ENCODE measurements at regions not wholly inside any gene's neighbourhood (a gene's known extent, or its start where the extent isn't known, plus 50 kb on each side); places are given as distances from the start of the nearest gene placed in this dataset.
"Not testable (repeated sequence)": the region's sequence is repeated elsewhere in the genome, so short reads cannot be mapped to it uniquely, and the experiment has no call there.

DNA sequence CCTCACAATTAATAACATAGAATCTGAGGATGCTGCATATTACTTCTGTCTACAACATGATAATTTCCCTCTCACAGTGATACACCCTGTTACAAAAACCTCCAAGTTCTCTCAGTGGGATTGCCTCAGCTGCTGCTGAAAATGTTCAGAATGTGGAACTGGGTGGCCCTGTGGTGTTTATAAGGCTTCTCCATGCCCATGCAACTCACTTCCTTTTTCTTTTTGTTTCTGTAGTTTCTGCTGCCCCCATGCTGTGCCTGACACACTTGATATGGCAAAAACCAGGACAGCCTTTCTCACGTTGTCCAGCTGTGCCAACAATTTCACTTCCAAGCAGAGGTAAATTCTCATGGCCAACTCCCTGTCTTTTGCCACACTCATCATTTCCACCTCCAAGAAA, 206.2 kb downstream of the RPIA start:
- no peak for ATAC-seq (replicated peaks)
- Mint-ChIP-seq H3K4me3 (no peak overlapping the region), H3K36me3 (ENCODE audit: low read depth) (no peaks in the 10 kb centered on the region), H3K4me1 (no peaks in the 10 kb centered on the region), H3K9me3 (no peaks in the 10 kb centered on the region), H3K27ac (no peak overlapping the region), H3K27me3 (peaks cover 19% of the 10 kb centered on the region)

DNA sequence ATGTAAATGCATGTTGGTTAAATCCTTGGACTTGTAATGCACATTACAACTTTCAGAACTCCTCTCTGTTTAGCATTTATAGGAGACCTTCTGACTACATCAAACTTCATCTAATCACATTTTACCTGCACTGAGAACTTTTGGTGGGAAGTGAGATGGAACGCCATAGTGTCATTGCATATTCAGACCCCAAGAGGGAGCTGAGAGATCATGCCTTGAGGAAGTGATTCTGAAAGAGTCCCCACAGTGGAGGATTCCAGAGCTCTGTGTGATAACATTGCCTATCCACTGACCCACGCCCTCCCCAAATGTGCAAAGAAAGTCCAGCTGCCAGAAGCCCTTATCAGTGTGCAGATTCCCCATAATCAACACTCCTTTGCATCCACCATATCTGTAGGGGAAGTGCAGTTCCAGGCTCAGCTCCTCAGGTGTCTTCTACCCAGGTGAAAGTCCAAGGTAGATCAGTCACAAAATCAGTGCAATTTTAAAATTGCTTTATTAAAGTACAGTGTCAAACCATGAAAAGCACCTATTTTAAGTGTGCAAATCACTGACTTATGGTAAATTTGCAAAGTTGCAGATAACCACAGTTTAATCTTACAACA, 212.4 kb downstream of the RPIA start:
- Mint-ChIP-seq H3K4me3 (no peak overlapping the region), H3K9me3 (no peaks in the 10 kb centered on the region), H3K27ac (no peak overlapping the region), H3K36me3 (ENCODE audit: low read depth) (no peaks in the 10 kb centered on the region), H3K27me3 (peaks cover 18% of the 10 kb centered on the region), H3K4me1 (no peaks in the 10 kb centered on the region)
- ATAC-seq (replicated peaks): no peak

GRCh38 chr2:88913280-88913679, 221.8 kb downstream of the RPIA start:
- no peaks in the 10 kb centered on the region for H3K36me3 Mint-ChIP-seq (ENCODE audit: low read depth)
- H3K9me3 Mint-ChIP-seq: no peaks in the 10 kb centered on the region
- H3K27ac Mint-ChIP-seq: no peak overlapping the region
- ATAC-seq (replicated peaks): no peak
- no peak overlapping the region for H3K4me3 Mint-ChIP-seq
- no peaks in the 10 kb centered on the region for H3K4me1 Mint-ChIP-seq
- peaks cover 33% of the 10 kb centered on the region for H3K27me3 Mint-ChIP-seq

GRCh38 chr2:88919087-88919738, 227.7 kb downstream of the RPIA start:
- no peak for ATAC-seq (replicated peaks)
- H3K27me3 Mint-ChIP-seq: peaks cover 32% of the 10 kb centered on the region
- H3K4me3 Mint-ChIP-seq: no peak overlapping the region
- no peaks in the 10 kb centered on the region for H3K9me3 Mint-ChIP-seq
- no peaks in the 10 kb centered on the region for H3K4me1 Mint-ChIP-seq
- no peaks in the 10 kb centered on the region for H3K36me3 Mint-ChIP-seq (ENCODE audit: low read depth)
- no peak overlapping the region for H3K27ac Mint-ChIP-seq

DNA sequence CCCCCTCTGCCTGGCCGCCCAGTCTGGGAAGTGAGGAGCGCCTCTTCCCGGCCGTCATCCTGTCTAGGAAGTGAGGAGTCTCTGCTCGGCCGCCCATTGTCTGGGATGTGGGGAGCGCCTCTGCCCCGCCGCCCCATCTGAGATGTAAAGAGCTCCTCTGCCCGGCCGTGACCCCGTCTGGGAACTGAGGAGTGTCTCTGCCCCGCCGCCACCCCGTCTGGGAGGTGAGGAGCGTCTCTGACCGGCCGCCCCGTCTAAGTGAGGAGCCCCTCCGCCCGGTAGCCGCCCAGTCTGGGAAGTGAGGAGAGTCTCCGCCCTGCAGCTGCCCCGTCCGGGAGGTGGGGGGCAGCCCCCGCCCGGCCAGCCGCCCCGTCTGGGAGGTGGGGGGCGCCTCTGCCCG, 228.9 kb downstream of the RPIA start:
- not testable (repeated sequence) for H3K27ac Mint-ChIP-seq; H3K4me1 Mint-ChIP-seq; H3K9me3 Mint-ChIP-seq; ATAC-seq (replicated peaks); H3K4me3 Mint-ChIP-seq; H3K36me3 Mint-ChIP-seq (ENCODE audit: low read depth)
- H3K27me3 Mint-ChIP-seq: peaks cover 31% of the 10 kb centered on the region

GRCh38 chr2:88924533-88924932, 233.1 kb downstream of the RPIA start:
- ATAC-seq (replicated peaks): no peak

DNA sequence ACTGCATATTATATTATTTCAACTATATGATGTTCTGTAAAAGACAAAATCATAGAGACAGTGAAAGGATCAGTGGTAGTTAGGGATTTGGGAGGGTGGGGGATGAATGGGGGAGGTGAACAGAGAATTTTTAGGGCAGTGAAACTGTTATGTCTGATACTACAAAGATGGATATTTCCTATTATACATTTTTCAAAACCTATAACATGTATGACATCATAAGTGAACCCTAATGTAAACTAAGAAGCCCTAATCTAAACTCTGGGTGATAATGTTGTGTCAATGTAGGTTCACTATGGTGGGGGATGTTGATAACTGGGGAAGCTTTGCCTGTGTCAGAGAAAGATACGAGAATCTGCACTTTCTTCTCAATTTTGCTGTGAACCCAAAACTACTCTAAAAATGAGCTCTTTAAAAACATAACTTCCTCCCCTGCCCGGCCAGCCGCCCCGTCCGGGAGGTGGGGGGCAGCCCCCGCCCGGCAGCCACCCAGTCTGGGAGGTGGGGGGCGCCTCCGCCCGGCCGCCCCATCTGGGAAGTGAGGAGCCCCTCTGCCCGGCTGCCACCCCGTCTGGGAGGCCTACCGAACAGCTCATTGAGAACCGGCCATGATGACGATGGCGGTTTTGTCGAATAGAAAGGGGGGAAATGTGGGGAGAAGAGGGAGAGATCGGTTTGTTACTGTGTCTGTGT, 234.4 kb downstream of the RPIA start:
- H3K27me3 Mint-ChIP-seq: peaks cover 16% of the 10 kb centered on the region
- no peaks in the 10 kb centered on the region for H3K36me3 Mint-ChIP-seq (ENCODE audit: low read depth)
- ATAC-seq (replicated peaks): no peak
- H3K27ac Mint-ChIP-seq: no peak overlapping the region
- no peaks in the 10 kb centered on the region for H3K9me3 Mint-ChIP-seq
- H3K4me3 Mint-ChIP-seq: no peak overlapping the region
- H3K4me1 Mint-ChIP-seq: no peaks in the 10 kb centered on the region

More at GRCh38 chr2:88924533-88924932, 233.1 kb downstream of the RPIA start:
- no peaks in the 10 kb centered on the region for H3K4me1 Mint-ChIP-seq
- peaks cover 16% of the 10 kb centered on the region for H3K27me3 Mint-ChIP-seq
- H3K9me3 Mint-ChIP-seq: no peaks in the 10 kb centered on the region
- H3K36me3 Mint-ChIP-seq (ENCODE audit: low read depth): no peaks in the 10 kb centered on the region
- H3K4me3 Mint-ChIP-seq: no peak overlapping the region
- H3K27ac Mint-ChIP-seq: no peak overlapping the region

DNA sequence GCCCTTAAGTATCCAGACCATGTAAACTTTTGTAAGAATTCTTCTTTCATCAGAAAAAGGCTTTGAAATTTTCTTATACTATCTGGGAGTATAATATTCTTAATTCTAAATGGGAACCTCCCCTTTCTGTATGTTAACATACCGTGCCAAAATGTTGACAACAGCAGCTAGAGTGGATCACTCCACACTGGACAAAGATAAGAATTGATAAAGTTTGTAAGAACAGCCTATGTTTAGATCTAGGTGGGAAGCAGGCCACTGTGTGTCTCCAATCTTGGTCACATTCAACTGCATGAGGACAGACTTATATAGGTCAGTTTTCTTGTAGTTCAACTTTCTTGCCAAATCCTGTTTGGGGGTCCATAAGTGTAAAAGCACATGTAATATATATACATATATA, 235.7 kb downstream of the RPIA start:
- Mint-ChIP-seq H3K36me3 (ENCODE audit: low read depth) (no peaks in the 10 kb centered on the region), H3K27ac (no peak overlapping the region), H3K9me3 (no peaks in the 10 kb centered on the region), H3K4me3 (no peak overlapping the region), H3K27me3 (peaks cover 15% of the 10 kb centered on the region), H3K4me1 (no peaks in the 10 kb centered on the region)
- no peak for ATAC-seq (replicated peaks)

DNA sequence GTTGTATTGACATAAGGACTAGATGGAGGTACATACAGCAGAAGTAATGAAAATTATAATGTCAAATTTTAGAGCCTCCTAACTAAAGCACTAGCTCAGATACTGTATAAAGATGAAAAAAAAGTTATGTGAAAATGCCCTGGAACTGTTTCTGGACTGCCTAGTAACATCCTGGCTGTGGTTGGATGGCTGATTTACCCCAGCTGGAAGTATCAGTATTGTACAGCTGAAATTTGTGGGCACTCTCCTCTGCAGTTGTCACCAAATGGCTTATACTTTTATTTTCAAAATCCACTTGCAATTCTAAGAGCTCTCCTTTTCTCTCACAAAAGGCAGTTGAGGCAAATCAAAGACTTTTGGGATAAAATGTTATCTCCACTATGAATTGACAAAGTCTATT, 239.2 kb downstream of the RPIA start:
- Mint-ChIP-seq H3K4me3 (no peak overlapping the region), H3K9me3 (no peaks in the 10 kb centered on the region), H3K27ac (no peak overlapping the region)

GRCh38 chr2:88932686-88933085, 241.2 kb downstream of the RPIA start:
- Mint-ChIP-seq H3K4me1 (no peaks in the 10 kb centered on the region), H3K27ac (no peak overlapping the region), H3K4me3 (no peak overlapping the region), H3K36me3 (ENCODE audit: low read depth) (no peaks in the 10 kb centered on the region), H3K27me3 (peaks cover 6% of the 10 kb centered on the region), H3K9me3 (no peaks in the 10 kb centered on the region)
- no peak for ATAC-seq (replicated peaks)

More for the DNA sequence above, 239.2 kb downstream of the RPIA start:
- H3K27me3 Mint-ChIP-seq: peaks cover 8% of the 10 kb centered on the region
- H3K36me3 Mint-ChIP-seq (ENCODE audit: low read depth): no peaks in the 10 kb centered on the region
- no peak for ATAC-seq (replicated peaks)
- no peaks in the 10 kb centered on the region for H3K4me1 Mint-ChIP-seq

DNA sequence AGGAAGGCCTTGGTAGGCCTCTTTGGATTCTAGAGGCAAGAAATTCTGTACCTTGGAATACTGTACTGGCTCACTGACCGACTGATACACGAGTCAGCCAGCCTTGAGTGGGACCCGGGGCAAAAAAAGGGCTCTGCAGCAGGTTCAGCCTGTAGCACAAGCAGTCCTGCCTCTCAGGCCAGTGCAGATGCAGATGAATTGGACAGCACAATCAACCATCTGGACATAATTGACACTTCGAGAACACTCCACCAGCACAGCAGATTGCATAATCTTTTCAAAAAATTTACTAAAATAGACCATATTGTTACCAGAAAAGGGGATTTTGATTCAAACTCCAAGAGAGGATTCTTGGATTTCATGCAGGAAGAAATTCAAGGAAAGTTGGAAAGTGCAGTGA, 241.6 kb downstream of the RPIA start:
- no peak for ATAC-seq (replicated peaks)
- Mint-ChIP-seq H3K36me3 (ENCODE audit: low read depth) (no peaks in the 10 kb centered on the region), H3K4me1 (no peaks in the 10 kb centered on the region), H3K27ac (no peak overlapping the region), H3K4me3 (no peak overlapping the region), H3K27me3 (peaks cover 5% of the 10 kb centered on the region), H3K9me3 (no peaks in the 10 kb centered on the region)

- Mint-ChIP-seq H3K27ac (no peak overlapping the region), H3K4me3 (no peak overlapping the region), H3K9me3 (no peaks in the 10 kb centered on the region), H3K36me3 (ENCODE audit: low read depth) (no peaks in the 10 kb centered on the region), H3K27me3 (peaks cover 5% of the 10 kb centered on the region), H3K4me1 (no peaks in the 10 kb centered on the region)
- ATAC-seq (replicated peaks): no peak
Measured at GRCh38 chr2:88933980-88934379, 242.5 kb downstream of the RPIA start.

- ATAC-seq (replicated peaks); H3K4me3 Mint-ChIP-seq; H3K4me1 Mint-ChIP-seq; H3K36me3 Mint-ChIP-seq (ENCODE audit: low read depth); H3K9me3 Mint-ChIP-seq; H3K27ac Mint-ChIP-seq: not testable (repeated sequence)
- H3K27me3 Mint-ChIP-seq: peaks cover 11% of the 10 kb centered on the region
Measured at GRCh38 chr2:88941178-88941577, 249.7 kb downstream of the RPIA start.

- ATAC-seq (replicated peaks): no peak
- Mint-ChIP-seq H3K27ac (no peak overlapping the region), H3K4me3 (no peak overlapping the region), H3K27me3 (peaks cover 23% of the 10 kb centered on the region), H3K36me3 (ENCODE audit: low read depth) (no peaks in the 10 kb centered on the region), H3K4me1 (no peaks in the 10 kb centered on the region), H3K9me3 (no peaks in the 10 kb centered on the region)
Measured at GRCh38 chr2:88942798-88943197, 251.3 kb downstream of the RPIA start.

DNA sequence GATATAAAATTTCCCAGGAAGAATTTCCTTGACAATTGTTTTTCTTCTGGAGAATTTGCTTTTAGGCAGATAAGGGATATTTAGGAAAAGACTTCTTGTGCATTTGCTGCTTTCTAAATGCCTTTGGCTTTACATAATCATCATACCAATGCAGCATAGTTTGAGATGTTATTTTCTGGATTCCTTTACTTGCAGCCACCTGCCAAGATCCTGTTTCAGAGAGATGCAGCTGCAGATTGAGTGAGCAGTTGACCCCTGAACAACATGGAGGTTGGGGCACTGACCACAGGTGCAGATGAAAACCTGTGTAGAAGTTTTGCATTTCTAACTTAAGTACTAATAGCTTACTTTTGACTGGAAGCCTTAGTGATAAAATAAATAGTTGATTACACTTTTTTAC, 257.9 kb downstream of the RPIA start:
- ATAC-seq (replicated peaks): no peak
- Mint-ChIP-seq H3K27me3 (peaks cover 34% of the 10 kb centered on the region), H3K4me3 (no peak overlapping the region), H3K4me1 (no peaks in the 10 kb centered on the region), H3K9me3 (no peaks in the 10 kb centered on the region), H3K27ac (no peak overlapping the region), H3K36me3 (ENCODE audit: low read depth) (no peaks in the 10 kb centered on the region)
